Myocyte (in vitro differentiated cells): ENCODE measurements at regions not wholly inside any gene's neighbourhood (a gene's known extent, or its start where the extent isn't known, plus 50 kb on each side); places are given as distances from the start of the nearest gene placed in this dataset.
A peak's percentile ranks its signal among the peaks of the same experiment; 100 is the strongest.

ENCODE experiments used
- DNase-seq: peaks from one replicate; pipeline ENCODE4 v3.0.0-alpha.2; 2012; ENCODE audit warnings: low read depth

DNA sequence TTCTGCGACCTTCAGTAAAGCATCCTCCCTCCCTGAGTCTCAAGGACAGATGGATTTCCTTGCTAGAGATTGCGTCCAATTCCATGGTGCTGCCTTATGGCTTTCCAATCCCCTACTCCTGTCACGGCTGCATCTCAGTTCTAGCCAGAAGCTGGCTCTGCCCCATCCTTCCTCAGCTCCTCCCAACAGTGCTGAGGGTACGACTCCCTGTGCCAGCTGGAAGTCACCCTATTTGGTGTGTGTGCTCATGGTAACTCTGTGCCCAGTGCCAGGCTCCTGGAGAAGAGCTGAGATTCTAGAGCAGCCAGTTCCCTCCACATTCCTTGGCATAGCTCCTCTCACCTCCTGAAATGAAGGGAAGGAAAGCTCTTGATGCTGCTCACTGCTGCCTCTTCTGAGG is 185.0 kb upstream of the PODXL start:
- no peak for DNase-seq

DNA sequence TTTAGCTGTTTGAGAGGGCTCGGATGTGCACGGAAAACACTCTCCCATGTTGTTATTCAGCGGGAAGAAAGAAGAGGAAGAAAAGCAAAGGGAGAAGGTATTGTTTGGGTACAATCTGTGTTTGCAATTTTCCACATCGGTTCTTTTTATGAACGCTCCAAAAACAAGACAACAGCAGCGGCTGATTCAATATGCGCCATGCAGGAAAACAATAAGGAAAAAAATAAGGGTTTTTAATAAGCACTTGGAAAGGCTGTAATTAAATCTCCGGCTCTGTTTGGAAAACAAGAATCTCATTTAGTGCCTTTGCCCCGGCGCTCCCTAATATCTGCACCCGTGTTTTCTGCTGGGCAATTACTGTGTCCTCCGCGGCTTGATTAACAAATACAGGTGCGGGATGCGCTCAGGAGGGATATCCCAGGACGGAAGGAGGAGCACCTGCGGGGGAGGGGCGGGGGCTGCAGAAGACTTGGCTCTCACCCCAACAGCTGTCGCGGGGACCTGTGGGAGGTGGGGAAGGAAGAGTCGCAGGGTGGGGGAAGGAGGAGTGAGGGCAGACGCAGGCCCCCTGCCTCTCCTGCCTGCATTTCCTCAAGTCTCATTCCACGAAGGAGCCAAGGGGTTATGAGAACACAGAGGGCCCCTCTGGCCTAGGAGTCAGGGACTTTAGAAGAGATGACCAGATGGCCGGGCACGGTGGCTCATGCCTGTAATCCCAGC is 181.5 kb upstream of the PODXL start:
- DNase-seq: no peak

DNA sequence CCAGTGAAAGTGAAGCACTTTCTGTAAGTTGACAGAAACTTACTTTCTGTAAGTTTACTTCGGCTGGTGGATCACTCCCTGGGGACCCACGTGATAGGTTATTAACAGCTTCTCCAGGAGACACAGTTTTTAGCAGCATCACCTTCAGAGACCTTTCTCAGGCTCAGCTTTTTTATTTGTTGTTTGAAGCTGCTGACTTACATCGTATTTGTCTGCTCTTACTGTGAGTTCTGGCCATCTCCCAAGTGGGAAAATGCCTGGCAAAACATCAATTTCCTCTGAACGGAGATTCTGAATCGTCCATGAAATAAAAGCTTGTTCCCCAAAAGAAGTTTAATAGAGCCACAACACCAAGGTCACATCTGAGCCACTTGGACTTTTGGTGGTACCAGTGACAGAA is 178.7 kb upstream of the PODXL start:
- no peak for DNase-seq

DNA sequence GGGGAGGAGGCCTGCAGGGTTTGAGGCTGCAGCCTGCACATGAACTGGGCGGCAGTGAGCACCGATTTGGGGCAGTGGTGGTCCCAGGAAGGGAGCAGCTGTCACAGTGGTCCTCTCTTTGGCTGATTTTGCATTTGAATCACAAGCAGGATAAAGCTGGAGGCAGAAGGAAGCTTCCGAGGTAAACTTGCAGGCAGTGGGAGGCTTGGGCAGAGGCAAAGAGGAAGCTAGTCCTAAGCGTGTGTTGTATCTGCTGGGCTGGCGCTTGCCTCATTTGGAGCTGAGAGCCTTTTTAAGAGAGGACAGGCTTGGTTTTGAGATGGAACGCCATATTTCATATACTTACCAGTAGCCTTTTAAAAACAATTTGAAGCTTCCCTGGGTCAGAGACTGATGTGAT is 177.2 kb upstream of the PODXL start:
- no peak for DNase-seq

DNA sequence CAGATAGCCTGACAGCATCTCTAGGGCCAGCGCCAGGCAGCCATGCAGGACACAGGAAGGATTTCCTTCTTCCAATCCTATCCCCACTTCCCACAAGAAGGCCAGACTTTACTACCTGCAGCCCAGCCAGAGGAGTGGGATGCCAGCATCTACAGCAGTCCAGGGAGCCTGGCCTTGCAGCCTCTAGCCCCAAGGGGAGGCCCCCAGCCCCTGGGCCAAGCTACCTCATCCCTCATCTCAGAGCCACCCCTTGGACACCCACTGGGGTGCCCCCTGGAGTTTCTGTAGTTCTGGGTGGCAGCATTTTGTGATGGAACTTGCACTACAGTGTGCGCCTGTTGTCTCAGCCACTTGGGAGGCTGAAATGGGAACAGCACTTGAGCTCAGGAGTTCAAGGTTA is 170.8 kb upstream of the PODXL start:
- DNase-seq: no peak

DNA sequence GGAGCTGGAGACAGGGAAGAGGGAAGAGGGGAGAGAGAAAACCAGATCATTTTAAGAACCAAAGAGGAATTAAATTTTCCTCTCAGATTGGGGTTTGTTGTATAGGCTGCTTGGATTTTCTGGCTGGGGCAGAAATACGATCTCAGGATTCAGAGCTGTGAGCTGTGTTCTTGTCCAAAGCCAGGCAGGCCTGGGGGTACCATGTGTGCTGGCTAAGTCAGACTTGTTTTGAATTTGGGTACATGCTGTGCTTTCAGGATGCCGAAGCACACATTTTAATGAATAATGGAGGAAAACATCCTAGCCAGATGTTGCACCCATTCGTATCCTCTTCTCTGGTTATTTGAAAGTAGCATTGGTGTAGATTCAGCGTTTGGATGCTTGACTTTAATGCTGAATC is 170.3 kb upstream of the PODXL start:
- DNase-seq: no peak

DNA sequence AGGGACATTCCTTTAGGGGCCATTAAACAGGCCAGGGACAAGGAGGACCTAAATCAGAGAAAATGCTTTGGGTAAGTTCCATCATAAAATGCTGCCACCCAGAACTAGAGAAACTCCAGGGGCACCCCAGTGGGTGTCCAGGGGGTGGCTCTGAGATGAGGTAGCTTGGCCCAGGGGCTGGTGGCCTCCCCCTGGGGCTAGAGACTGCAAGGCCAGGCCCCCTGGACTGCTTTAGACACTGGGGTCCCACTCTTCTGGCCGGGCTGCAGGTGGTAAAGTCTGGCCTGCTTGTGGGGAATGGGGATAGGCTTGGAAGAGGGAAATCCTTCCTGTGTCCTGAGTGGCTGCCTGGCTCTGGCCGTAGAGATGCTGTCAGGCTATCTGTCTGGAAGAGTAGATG is 169.6 kb upstream of the PODXL start:
- no peak for DNase-seq

DNA sequence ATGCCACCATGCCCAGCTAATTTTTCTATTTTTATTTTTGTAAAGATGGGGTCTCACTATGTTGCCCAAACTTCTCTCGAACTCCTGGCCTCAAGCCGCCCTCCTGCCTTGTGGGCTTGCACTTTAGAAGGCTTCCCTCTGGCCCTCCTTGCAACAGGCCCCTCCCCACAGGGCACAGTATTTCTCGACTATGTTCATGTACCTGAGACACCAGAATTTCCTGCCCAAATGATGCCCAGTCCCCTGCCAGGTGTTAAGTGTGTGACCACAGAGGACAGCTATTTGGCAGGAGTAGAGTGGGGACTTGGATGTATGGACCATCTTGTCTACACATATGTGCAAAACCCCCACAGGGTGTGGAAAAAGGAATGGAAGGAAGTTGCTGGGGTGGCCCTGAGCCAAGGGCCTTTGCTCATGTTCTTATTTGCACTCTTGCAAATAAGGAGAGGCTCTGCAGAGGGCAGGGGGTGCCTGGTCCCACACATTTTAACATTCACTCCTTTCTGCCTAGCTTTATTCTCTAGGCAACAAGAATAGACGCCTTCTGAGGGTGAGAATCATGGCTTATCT is 168.4 kb upstream of the PODXL start:
- DNase-seq: no peak

DNA sequence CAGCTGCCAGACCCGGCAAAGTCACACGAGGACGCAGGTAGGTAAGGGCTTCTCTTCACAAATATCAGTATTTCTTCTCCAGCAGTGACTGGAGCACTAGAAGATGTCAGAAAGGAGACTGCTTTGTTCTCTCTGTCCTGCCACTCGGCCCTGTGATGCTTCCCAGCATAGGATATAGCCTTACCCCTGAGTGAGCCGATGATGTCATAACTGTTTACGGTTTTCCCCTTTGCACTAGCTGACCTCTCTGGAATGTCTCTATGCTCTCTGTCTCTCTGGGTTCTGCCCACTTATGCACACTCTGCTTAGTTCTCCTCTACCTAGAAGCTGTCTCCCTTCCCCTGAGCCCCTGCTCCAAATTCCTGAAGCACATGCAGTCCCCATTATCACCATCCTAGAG is 167.5 kb upstream of the PODXL start:
- no peak for DNase-seq

DNA sequence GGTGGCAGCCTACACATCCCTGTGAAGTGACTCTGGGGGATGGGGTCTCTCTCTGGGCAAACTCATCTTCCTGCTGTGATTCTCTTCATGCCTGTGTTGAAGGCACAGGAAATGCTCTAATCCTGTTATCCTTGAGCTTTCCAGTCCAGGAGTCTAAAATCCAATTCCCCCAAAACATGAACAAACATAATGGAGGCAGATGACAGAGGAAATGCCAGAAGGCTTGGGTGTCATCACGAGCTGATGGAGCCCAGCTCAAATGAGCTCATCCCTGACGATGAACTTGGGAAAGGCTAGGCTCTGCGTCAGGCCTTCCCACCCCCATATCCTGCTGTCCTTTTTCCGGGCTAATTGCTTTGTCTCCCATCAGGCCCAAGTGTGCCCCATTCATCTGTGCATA is 165.9 kb upstream of the PODXL start:
- no peak for DNase-seq

DNA sequence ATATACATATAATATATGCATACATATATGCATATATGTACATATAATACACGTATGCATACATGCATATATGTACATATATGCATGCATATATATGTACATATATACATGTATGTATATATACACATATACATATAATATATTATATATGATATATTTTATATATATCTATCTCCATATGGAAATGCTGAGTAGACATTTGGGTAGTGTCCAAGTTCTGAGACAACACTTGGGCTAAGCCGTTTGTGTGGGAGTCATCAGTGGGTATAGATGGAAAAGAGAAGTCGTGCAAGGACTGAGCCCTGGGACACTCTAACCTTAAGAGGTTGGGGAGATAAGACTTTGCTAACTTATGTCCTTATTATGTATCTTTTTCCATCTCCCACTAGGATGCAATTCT is 165.2 kb upstream of the PODXL start:
- no peak for DNase-seq

DNA sequence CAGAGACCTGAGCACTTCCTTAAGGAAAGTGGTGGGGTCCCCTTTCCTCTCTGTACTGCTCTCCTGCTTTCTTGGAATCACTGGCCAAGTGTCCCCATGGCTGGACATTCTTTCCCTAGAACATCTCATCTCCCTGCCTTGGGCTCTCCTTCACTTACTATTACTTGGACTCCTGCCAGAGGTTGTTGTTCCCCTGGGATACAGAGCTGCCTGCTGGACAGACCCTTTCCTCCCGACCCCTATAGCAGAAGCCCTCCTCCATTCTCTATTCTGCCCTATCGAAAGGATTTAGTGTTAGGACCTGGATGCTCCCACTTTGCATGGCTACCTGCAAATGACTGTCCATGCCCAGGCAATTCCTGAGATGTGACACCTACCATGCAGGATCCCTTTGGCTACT is 164.3 kb upstream of the PODXL start:
- DNase-seq: no peak

DNA sequence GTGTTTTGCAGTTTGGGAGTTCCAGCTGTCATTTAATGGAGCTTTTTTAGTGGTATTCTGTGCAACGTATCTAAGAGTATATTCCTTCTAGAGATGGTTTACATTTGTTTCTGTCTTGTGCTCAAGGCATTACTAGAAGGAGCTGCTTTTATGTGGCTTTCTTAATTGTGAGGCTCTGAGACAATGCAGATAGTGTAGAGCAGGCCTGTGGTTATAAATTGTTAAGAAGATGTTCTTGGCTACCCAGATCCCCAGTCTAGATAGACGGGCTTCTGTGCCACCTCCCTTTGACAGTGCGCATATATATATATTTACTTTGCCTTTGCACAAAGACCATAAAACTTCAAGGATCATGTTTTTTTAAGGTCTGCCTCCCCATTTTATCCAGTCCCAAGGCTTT is 160.8 kb upstream of the PODXL start:
- no peak for DNase-seq

DNA sequence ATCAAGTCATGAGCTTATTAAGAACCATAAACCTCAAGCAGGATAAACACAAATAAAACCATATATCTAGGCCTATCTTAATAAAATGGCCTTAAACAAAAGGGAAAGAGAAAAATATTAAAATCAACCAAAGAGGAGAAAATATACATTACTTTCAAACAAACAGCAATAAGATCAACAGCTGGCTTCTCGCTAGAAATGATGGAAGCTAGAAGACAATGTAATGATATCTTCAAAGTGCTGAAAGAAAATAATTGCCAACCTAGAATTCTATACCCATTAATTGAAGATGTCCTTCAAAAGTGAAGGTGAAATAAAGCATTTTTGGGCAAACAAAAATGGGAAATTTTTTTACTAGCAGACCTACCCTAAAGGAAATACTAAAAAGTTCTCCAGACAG is 142.9 kb upstream of the PODXL start:
- DNase-seq: no peak

DNA sequence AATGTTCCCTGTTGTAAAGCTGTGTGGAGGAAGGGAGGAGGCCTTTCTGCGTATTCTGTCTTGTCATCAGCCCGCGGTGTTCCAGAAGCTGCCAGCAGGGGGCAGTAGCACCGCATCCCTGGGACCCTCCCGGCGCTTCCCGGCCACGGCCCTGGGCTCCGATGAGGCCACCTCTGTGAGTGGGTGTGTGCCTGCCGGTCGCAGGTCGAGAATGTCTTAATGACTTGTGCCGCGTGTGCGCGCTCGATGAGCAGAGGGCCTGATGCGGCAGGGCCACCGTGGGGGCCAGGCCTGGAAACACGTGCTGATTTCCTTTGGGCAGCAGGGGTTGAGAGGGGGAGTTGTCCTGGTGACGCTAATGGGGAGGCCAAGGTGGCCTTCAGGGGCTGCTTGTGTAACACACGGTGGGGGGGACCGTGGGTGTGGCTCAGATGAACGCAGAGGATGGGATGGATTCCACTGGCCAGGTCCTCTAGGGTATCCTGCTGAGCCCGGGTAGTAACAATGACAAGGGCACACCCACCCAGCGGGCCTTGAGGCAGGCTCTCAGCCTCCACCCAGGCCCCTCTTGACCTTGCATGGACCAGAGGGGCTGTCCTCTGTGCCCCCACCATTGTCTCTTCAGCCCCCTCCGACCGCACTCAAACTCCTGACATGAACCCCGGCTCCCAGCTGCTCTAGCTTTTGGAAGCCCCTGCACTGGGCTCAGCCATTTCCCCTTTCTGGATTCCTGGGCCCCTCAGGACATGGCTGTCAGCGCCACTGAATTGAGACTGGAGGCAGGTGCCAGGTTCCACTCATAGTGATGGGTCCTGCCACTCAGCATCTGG is 135.9 kb upstream of the PODXL start:
- DNase-seq: peak; percentile 41

DNA sequence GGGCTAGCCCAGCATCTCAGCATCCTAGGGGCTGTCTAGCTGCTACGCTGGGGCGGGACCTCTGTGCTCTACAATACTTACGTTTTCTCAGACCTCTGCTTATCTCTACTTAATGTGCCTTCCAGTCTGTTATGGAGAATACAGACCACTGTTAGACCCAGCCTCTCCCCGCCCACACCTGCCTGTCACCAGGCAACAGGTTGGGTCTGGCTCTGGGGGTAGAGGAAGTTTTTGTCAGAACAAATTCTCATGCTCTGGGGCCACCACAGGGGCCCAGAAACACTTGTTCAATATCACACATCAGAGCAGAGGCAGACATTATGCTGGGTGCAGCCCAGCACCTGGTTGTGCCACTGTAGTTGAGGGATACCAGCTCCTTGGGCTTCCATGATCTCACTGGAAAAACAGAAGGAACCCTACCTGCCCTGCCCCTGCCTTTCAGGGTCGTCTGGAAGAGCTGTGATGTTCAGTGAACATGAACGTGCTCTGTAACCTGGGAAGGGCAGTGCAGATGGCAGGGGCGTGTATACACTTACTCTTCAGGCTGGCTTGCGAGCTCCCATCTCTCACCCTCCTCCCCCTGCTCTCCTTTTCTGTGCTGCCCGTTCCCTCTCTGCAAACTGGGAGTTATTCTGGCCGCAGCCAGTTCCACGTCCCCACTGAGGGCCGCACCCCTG is 135.2 kb upstream of the PODXL start:
- no peak for DNase-seq

DNA sequence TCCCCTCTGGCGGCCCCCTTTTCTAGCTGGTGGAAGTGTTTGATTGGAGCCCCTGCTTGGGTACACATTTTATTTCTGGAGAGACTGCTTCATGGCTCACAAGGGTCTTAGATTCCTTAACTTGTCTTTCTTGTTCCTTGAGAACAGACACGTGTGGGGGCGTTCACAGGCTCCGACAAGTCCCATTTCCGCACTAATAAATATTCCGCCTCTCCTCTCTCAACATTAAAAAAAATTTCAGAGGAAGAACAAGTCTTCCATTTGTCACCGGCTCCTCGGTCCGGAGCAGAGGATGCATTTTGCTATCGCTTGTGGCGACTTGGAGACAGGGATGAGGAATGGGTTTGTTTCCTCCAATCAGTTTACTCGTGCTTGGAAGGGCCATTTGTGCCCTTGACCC is 134.0 kb upstream of the PODXL start:
- DNase-seq: no peak

DNA sequence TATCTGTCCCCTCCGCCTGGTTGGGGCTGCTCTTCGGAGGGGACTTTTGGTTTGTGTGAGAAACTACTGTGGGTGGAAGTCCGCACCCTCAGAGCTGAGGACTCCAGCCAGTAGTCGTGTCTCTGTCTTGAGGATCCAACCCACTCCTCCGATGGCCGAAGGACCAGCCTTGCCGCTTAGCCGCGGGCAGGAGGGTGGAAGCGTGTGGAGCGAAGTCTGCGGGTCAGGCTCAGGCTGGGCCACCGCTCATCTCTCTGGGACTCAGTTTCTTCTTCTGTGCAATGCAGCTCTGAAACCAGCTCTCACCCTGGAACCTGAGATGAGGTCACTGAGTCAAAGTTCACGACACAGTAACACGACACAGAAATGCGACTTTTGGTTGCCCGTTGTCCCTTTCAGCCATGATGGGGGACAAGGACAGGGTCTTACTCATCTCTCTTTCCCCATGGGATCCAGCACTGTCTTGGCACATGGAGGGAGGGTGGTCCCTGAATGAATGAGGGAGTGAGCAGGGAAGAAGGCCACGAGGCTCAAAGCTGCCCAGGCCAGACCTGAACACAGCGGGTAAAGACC is 133.3 kb upstream of the PODXL start:
- no peak for DNase-seq

DNA sequence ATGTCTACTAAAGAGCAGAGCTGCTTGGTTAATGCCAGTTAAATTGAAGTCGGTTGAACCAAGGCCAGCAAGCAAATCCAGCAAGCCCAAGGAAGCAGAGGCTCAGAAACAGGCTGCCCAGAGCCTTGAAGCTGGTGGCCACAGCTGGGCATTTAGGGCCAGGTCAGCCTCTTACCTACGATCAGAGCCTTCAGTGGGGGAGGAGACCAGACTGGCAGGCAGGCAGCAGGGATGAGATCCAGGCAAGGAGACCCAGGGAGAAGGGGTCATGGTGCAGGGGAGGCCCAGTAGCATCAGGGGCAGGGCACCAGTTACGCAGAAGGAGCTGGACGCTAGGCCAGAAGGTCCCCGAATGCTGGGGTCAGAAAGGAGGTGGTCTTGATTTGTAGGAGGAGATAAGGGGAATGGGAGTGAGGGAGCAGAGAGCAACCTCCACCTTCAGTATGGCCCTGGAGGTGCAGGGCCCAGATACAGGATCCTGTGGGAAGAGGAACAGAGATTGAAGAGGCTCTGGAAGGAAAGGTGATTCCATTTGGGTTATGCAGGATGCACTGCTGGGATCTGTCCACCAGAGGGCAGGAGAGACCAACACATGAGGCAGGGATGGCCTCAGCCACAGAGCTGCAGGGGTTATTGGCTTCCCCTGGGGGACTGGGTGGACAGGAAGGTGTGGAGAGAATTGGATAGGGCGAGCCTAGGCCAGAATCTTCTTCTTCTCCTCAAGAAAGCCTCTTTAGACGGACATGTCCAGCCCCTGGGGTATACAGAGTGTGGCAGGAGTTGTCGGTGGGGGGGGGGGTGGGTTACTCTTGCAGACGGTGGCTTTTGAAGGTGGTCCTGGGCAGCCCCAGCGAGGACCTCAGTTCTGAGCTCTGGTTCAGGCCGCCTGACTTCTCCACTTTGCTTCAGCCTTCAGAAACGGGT is 132.6 kb upstream of the PODXL start:
- peak; percentile 82 for DNase-seq

DNA sequence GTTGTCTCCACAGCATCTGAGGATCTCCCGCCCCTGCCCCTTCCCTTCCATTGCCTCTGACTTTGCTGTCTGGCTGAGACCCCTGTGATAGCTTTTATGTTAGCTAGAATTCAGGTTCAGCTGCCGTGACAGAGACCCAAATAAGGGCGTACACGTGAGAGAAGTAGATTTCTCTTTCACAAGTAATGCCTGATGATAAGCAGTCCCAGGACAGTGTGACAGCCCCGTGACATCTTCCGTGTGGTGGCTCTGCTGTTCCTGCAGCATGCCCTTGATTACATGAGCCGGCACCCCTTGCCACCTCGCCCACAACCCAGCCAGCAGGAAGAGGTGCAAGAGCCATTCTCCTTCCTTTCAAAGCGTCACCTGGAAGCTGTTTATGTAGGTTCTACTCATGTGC is 130.9 kb upstream of the PODXL start:
- no peak for DNase-seq

DNA sequence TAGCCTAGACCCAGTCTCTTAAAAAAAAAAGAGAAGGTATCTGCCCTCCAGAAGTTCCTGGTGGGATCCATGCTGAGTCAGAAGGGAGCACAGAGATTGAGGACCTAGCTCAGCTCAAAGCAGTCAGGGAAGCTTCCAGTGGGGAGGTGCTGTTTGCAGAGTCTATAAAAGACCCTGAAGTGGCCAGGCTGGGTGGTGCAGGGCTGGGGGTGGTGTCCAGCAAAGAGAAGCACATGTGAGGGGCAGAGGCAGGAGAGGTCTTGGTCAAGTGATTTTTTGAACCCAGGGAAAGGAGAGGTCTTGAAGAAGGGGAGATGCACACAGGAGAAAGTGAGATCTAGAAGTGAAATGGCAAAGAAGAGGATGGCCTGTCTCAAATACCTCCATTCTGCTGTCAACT is 130.4 kb upstream of the PODXL start:
- DNase-seq: no peak
